ENCODE measurements at regions not wholly inside any gene's neighbourhood (a gene's known extent, or its start where the extent isn't known, plus 50 kb on each side); places are given as distances from the start of the nearest gene placed in this dataset.

DNA sequence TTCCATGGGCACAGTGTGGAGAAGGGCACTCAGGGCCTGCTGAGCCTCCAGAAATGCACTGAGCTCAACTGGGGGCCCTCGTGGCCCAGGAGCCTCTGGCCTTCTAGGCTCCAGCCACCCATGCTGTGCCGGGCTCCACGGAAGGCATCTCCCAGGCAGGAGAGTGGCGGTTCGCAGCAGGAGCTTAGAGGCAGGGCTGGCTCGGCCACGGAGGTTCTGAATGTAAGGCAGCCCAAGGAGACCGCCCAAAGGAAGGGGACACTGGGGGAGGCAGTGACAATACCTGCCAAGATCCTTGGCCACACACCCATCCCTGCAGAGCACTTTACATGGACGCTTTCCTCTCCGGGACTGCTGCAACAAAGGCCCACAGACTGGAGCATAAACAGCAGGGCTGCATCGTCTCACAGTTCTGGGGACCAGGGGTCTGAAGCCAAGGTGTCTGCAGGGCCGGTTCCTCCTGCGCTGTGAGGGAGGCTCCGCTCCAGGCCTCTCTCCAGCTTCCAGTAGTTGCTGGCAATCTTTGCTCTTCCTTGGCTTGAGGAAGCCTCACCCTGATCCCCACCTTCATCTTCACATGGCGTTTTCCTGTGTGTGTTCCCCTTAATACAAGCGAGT lies 128.2 kb upstream of the CDH4 start:
- no peaks in the 10 kb centered on the region for H3K27me3 Mint-ChIP-seq

DNA sequence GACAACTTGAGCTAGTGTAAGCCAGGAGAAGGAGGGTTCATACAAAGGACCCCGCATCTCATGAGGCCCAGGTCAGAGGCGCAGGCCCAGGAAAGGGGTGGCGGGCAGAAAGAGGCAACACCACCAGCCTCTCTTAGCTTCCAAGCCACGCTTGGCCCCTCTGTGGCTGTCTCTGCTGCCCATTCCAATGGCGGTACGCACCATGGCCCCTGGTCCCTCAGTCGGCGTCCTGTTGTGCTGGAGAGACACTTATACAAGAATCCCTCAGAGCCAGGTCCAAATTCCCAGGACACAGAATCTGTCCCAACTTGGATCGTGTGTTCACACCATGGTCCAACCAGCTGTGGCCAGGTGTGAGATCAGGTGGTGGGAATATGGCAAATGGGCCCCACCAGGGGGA lies 127.0 kb upstream of the CDH4 start:
- Mint-ChIP-seq H3K4me1 (peaks cover 4% of the 10 kb centered on the region), H3K4me3 (no peak overlapping the region), H3K27ac (no peak overlapping the region), H3K9me3 (no peaks in the 10 kb centered on the region), H3K27me3 (no peaks in the 10 kb centered on the region), H3K36me3 (ENCODE audit: low read depth) (no peaks in the 10 kb centered on the region)
- intact Hi-C loops (cut with micrococcal nuclease) = loop anchor here (10.0 kb wide), 1 partner anchor 910 kb away; no protein-coding TSS in a partner anchor
- DNase-seq = no peak

More for the DNA sequence above, 128.2 kb upstream of the CDH4 start:
- intact Hi-C loops (cut with micrococcal nuclease) = loop anchor here (10.0 kb wide), 1 partner anchor 909 kb away; no protein-coding TSS in a partner anchor
- DNase-seq = no peak
- peaks cover 4% of the 10 kb centered on the region for H3K4me1 Mint-ChIP-seq
- H3K9me3 Mint-ChIP-seq = no peaks in the 10 kb centered on the region
- H3K27ac Mint-ChIP-seq = no peak overlapping the region
- H3K36me3 Mint-ChIP-seq (ENCODE audit: low read depth) = no peaks in the 10 kb centered on the region
- H3K4me3 Mint-ChIP-seq = no peak overlapping the region

DNA sequence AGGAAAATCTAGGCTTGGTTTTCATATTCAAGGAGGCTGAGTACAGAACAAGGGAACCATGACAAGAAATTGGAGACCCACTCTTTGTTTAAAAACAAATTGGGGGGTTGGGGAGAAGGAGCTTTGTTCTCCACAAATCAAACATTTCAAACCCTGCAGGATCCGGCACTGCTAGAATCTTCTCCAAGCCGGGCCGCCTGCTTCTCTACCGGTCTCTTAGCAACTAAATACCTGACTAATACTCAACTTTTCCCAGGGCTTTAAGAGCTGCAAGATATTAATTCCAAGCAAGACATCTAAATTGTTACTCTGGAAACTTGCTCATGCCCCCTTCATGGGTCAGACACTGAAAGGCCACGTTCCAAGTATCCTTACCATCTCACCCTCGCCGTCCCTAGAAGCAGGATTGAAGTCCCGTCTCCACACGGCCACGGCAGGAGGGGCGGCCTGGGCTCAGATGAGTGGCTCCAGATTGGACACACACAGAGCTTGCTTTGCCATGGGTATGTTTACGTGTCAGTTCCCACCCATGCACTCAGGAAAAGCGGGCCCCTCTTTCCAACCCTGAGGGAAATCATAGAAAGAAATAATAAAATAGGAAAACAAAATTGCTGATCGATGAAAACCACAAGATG lies 126.4 kb upstream of the CDH4 start:
- Mint-ChIP-seq H3K27me3 (no peaks in the 10 kb centered on the region), H3K27ac (no peak overlapping the region), H3K36me3 (ENCODE audit: low read depth) (no peaks in the 10 kb centered on the region), H3K9me3 (no peaks in the 10 kb centered on the region), H3K4me3 (no peak overlapping the region), H3K4me1 (peaks cover 1% of the 10 kb centered on the region)
- DNase-seq = no peak
- intact Hi-C loops (cut with micrococcal nuclease) = loop anchor here (10.0 kb wide), 1 partner anchor 911 kb away; no protein-coding TSS in a partner anchor

DNA sequence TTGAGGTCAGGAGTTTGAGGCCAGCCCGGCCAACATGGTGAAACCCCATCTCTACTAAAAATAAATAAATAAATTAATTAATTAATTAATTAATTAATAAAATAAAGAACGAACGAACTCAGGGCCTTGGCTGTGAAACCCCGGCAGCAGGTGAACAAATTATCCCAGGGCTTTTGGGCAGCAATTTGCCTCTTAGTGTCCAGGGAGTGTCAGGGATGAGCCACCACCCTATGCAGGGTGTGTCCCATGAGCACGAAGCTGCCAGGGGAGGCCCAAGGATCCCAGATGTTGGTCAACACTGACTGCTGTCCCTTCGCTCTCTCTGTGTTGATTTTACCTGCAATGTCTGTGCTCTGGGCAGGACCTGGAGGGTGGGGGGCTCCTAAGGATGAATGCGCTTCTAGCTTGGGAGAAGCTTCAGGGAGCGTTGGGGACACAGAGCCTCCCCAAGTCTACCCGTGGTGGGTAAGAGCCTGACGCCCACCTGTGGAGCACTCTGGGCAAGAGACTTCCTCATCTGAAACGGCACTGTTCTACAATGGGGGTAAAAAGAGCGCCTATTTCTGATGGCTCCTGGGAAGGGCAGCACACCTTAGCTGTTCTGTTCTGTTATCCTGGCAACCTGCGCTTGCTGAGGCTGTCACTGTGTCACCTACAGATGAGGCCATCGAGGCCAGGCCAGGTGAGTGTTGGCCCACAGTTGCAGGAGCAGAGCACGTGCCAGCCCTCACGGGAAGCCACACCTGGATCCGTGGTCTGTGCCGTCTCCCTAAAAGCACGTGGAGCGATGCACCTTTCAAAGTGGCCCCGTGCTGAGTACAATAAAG lies 125.5 kb upstream of the CDH4 start:
- no peak overlapping the region for H3K27ac Mint-ChIP-seq
- H3K4me3 Mint-ChIP-seq = no peak overlapping the region
- no peaks in the 10 kb centered on the region for H3K9me3 Mint-ChIP-seq
- DNase-seq = no peak
- no peaks in the 10 kb centered on the region for H3K27me3 Mint-ChIP-seq
- intact Hi-C loops (cut with micrococcal nuclease) = loop anchor here (10.0 kb wide), 1 partner anchor 912 kb away; no protein-coding TSS in a partner anchor
- no peaks in the 10 kb centered on the region for H3K4me1 Mint-ChIP-seq
- H3K36me3 Mint-ChIP-seq (ENCODE audit: low read depth) = no peaks in the 10 kb centered on the region

DNA sequence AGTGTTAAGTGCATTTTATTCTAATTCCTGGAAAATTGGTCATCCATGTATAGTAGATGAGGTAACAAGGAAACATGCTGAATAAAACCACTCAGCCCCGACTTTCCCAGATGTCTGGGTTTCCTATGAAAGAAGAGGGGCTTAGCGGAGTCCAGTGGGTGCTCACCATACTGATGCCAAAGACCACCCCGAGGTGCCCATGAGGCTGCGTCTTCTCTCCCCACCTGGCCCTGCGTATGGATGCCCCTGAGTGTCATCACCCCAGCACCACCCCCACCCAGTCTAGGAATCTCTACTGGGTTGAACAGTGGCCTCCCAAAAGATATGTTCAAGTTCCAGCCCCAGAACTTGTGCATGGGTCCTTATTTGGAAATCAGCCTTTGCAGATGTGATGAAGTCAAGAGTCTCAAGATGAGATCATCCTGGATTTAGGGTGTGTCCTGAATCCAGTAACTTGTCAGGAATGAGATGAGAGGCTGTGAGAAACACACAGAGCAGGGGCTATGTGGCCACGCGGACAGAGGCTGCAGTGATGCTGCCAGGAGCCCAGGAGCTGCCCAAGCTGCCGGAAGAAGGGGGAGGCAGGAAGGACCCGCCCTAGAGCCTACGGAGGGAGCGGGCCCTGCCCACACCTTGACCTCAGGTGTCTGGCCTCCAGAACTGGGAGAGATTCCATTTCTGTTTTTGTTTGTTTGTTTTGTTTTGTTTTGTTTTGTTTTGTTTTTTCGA lies 124.6 kb upstream of the CDH4 start:
- no peaks in the 10 kb centered on the region for H3K36me3 Mint-ChIP-seq (ENCODE audit: low read depth)
- no peak for DNase-seq
- H3K4me3 Mint-ChIP-seq = no peak overlapping the region
- no peak overlapping the region for H3K27ac Mint-ChIP-seq
- H3K27me3 Mint-ChIP-seq = no peaks in the 10 kb centered on the region
- no peaks in the 10 kb centered on the region for H3K4me1 Mint-ChIP-seq
- H3K9me3 Mint-ChIP-seq = no peaks in the 10 kb centered on the region
- intact Hi-C loops (cut with micrococcal nuclease) = loop anchor here (10.0 kb wide), 1 partner anchor 913 kb away; no protein-coding TSS in a partner anchor

DNA sequence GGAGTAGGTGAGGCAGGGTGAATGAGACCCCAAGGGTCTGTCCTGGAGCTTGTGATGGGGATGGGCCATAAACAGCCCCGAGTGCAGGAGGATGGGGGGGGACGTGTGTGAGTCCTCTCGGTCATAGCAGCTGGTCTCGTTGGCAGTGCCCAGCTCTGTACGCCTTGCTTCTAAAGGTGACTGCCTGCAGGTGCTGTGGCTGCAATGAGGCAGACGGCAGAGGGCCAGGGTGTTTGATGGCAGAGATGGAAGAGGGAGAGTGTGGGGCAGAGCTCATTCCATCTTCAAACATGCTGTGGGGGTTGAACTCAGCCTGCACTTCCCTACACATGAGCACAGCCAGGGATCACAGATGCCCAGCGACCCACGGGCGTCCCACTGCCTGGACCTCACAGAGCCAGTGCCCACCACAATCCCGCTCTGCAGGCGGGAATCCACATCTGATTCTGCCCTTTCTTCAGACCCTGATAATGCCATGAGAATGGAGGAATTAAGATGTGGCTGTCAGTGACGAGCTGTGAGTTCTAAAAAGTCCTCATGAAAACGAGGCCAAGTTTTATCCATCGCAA lies 123.3 kb upstream of the CDH4 start:
- intact Hi-C loops (cut with micrococcal nuclease) = loop anchor here (10.0 kb wide), 1 partner anchor 914 kb away; no protein-coding TSS in a partner anchor
- no peaks in the 10 kb centered on the region for H3K4me1 Mint-ChIP-seq
- H3K27ac Mint-ChIP-seq = no peak overlapping the region
- no peaks in the 10 kb centered on the region for H3K9me3 Mint-ChIP-seq
- no peaks in the 10 kb centered on the region for H3K27me3 Mint-ChIP-seq
- DNase-seq = no peak
- no peak overlapping the region for H3K4me3 Mint-ChIP-seq
- no peaks in the 10 kb centered on the region for H3K36me3 Mint-ChIP-seq (ENCODE audit: low read depth)

DNA sequence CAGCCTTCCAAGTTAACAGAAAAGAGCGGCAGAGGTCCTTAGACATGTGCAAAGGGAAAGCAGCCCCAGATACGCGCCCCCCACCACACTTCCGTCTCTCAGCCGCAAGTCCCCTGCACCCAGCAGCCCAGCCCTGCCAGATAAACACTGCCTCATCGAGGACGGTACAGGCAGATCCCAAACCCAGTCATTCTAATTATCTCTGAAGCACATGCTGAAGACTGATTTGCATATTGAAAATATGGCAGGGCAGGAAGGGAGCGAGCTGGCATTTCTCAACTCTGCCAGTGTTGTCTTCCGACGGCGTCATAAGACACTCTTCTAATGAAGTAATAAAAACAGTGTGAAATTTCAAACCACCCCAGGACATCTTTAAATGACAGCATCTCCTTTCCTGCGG lies 122.8 kb upstream of the CDH4 start:
- intact Hi-C loops (cut with micrococcal nuclease) = loop anchor here (10.0 kb wide), 1 partner anchor 915 kb away; no protein-coding TSS in a partner anchor
- H3K27me3 Mint-ChIP-seq = no peaks in the 10 kb centered on the region
- DNase-seq = no peak
- no peaks in the 10 kb centered on the region for H3K36me3 Mint-ChIP-seq (ENCODE audit: low read depth)
- no peaks in the 10 kb centered on the region for H3K4me1 Mint-ChIP-seq
- H3K9me3 Mint-ChIP-seq = no peaks in the 10 kb centered on the region
- H3K27ac Mint-ChIP-seq = no peak overlapping the region
- no peak overlapping the region for H3K4me3 Mint-ChIP-seq

DNA sequence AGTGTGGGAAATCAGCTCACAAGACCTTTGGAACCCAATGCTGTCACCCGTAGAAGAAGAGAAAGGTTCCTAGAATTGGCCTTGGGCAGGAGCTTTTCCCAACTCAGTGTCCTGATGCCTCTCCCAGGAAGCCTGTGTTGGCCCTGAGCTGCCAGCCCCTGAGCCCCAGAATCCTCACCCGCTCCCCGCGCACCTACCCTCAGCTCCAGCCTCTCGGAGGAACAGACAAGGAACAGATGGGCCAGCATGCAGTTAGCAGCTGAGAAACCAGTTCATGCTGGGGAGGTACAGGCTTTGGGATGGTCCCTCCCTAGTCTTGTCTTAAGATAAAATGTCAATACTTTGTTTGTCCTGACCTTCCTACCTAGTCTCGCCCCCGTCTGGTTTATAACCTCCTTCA lies 121.9 kb upstream of the CDH4 start:
- no peak overlapping the region for H3K4me3 Mint-ChIP-seq
- no peaks in the 10 kb centered on the region for H3K27me3 Mint-ChIP-seq
- H3K36me3 Mint-ChIP-seq (ENCODE audit: low read depth) = no peaks in the 10 kb centered on the region
- H3K9me3 Mint-ChIP-seq = no peaks in the 10 kb centered on the region
- H3K4me1 Mint-ChIP-seq = no peaks in the 10 kb centered on the region
- intact Hi-C loops (cut with micrococcal nuclease) = no loop called here
- no peak overlapping the region for H3K27ac Mint-ChIP-seq
- DNase-seq = no peak

DNA sequence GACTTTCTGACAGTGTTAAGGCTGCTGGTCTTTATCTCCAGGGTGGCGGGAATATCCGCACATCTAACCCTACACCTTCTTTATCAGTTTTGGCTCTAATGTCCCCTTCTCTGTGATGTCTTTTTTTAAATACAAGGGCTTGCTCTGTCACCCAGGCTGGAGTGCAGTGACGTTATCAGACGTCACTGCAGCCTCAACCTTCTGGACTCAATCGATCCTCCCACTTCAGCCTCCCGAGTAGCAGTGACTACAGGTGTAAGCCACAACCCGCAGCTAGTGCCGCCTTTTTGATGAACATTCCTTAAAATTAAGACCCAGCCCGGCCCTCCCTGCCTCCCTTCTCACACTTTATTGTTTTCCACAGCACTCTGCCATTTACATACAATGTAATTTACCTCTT lies 120.1 kb upstream of the CDH4 start:
- no peak for DNase-seq
- Mint-ChIP-seq H3K4me3 (no peak overlapping the region), H3K4me1 (no peaks in the 10 kb centered on the region), H3K9me3 (no peaks in the 10 kb centered on the region), H3K36me3 (ENCODE audit: low read depth) (no peaks in the 10 kb centered on the region), H3K27me3 (no peaks in the 10 kb centered on the region), H3K27ac (no peak overlapping the region)
- intact Hi-C loops (cut with micrococcal nuclease) = no loop called here

DNA sequence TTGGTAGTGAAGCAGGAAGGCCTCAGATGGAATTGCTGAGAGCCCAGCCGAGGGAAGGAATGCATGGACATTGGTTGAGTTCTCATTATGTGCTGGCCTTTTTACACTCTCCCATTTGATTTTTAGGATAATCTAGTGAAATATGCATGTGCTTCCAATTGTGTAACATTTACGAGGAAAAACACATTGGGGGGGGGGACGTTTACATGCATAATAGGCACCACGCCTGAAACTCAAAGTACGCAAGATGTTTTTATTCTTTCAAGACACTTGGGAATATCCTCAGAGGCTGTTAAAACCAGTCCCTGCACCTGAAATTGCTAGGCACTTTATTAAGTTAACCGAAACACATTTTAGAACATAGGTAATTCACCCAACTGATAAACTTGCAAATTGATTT lies 118.5 kb upstream of the CDH4 start:
- H3K27me3 Mint-ChIP-seq = no peaks in the 10 kb centered on the region
- H3K4me3 Mint-ChIP-seq = no peak overlapping the region

DNA sequence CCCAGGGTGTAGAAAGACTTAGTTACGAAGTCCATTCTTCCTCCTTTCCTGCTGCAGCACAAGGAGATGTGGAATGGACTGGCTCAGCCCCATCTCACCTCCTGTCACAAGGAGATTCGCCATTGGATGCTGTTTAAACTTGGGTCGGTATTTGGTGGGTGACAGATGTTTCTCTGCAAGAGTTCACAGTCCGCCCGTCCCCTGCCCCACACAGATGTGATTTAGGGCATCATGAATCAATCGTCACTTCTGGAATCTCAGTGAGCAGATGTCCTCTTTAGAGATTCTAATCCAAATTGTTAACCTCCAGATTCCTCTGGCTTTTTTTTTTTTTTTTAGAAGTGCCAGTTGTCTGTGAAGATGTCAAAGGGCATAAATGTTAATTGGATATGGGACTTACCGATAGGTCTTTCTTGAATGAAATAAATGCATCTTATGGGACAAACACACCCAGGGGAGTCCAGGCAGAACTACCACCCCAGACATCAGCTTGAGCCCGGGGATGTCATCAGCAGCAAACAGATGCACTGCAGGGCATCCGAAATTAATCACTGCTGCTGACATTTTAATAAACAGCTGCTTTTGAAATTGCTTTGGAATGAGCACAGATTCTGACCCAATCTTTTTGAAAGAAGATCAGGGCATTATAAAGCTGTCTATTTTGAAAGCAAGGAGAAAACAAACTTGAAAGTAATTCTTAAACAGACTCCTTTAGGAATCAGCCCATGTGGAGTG lies 117.6 kb upstream of the CDH4 start:
- Mint-ChIP-seq H3K27me3 (no peaks in the 10 kb centered on the region), H3K36me3 (ENCODE audit: low read depth) (no peaks in the 10 kb centered on the region), H3K4me1 (no peaks in the 10 kb centered on the region), H3K9me3 (no peaks in the 10 kb centered on the region), H3K4me3 (no peak overlapping the region), H3K27ac (no peak overlapping the region)
- intact Hi-C loops (cut with micrococcal nuclease) = no loop called here
- no peak for DNase-seq

More for the DNA sequence above, 118.5 kb upstream of the CDH4 start:
- H3K27ac Mint-ChIP-seq = no peak overlapping the region
- no peaks in the 10 kb centered on the region for H3K4me1 Mint-ChIP-seq
- intact Hi-C loops (cut with micrococcal nuclease) = no loop called here
- H3K9me3 Mint-ChIP-seq = no peaks in the 10 kb centered on the region
- H3K36me3 Mint-ChIP-seq (ENCODE audit: low read depth) = no peaks in the 10 kb centered on the region
- no peak for DNase-seq

DNA sequence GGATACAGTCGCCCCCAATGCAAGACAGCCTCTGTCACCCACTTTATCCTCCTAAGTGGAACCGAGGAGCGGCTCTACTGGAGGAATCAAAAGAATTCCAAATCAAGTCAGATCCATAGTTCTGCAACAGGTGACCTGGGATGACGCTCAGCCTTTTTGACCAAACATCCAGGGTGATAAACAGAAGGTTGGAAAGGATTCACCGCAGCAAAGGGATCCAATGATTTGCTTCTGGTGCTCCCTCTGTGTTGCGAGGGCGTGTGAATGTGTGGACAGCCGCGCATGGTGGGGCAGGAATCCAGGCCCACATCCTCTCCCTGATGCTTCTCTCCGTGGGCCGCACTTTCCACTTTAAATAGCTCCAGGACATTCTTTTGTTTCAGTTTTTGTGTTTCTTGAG lies 116.8 kb upstream of the CDH4 start:
- no peak overlapping the region for H3K4me3 Mint-ChIP-seq
- DNase-seq = no peak
- H3K27me3 Mint-ChIP-seq = no peaks in the 10 kb centered on the region
- no peaks in the 10 kb centered on the region for H3K4me1 Mint-ChIP-seq
- no peak overlapping the region for H3K27ac Mint-ChIP-seq
- intact Hi-C loops (cut with micrococcal nuclease) = no loop called here
- no peaks in the 10 kb centered on the region for H3K9me3 Mint-ChIP-seq
- no peaks in the 10 kb centered on the region for H3K36me3 Mint-ChIP-seq (ENCODE audit: low read depth)

DNA sequence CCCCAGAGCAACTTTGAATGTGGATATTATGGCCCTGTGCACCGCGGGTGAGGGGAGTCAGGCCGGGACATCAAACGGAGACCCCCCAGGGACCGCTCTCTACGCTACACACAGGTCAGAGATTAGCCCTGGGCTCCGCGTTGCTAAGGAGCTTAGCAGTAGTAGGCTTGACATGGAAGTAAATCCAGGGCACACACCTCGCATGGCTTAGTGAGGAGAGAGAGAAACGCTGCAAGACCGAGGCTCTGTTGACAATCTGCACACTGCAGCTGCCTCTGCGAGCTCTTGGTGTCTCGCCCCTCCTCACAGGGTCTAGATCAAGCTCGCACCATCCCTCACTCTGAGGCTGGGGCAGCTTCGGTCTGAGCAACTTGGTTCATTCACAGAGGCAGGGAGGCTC lies 116.1 kb upstream of the CDH4 start:
- no peak overlapping the region for H3K27ac Mint-ChIP-seq
- H3K36me3 Mint-ChIP-seq (ENCODE audit: low read depth) = no peaks in the 10 kb centered on the region
- no peak overlapping the region for H3K4me3 Mint-ChIP-seq
- no peaks in the 10 kb centered on the region for H3K9me3 Mint-ChIP-seq
- no peak for DNase-seq
- H3K4me1 Mint-ChIP-seq = no peaks in the 10 kb centered on the region
- H3K27me3 Mint-ChIP-seq = no peaks in the 10 kb centered on the region
- intact Hi-C loops (cut with micrococcal nuclease) = no loop called here
